Parathyroid adenoma (tissue), 2 donors: ENCODE measurements at regions not wholly inside any gene's neighbourhood (a gene's known extent, or its start where the extent isn't known, plus 50 kb on each side); places are given as distances from the start of the nearest gene placed in this dataset.
"Not testable (repeated sequence)": the region's sequence is repeated elsewhere in the genome, so short reads cannot be mapped to it uniquely, and the experiment has no call there.

Experiments used
- H2AFZ ChIP-seq: fragments of 300-600 bp; sonication (generic); one replicate; pipeline ENCODE4 v1.7.0; 2017; ENCODE audit warnings: antibody characterized with exemption, mild to moderate bottlenecking
- H3K27ac ChIP-seq: fragments of 300-600 bp; sonication (generic); one replicate; pipeline ENCODE4 v1.7.0; 2017
- H3K27me3 ChIP-seq: fragments of 300-600 bp; sonication (generic); one replicate; pipeline ENCODE4 v1.7.0; 2017; ENCODE audit warnings: low read length; ENCODE audit not compliant: control insufficient read depth, insufficient read depth
- H3K36me3 ChIP-seq: fragments of 300-600 bp; sonication (generic); one replicate; pipeline ENCODE4 v1.7.0; 2017; ENCODE audit warnings: low read length; ENCODE audit not compliant: control insufficient read depth, insufficient read depth
- H3K4me1 ChIP-seq: fragments of 300-600 bp; sonication (generic); one replicate; pipeline ENCODE4 v1.7.0; 2017; ENCODE audit warnings: control low read depth
- H3K4me2 ChIP-seq: fragments of 300-600 bp; sonication (generic); one replicate; pipeline ENCODE4 v1.7.0; 2017; ENCODE audit warnings: low read length
- H3K4me3 ChIP-seq: fragments of 300-600 bp; sonication (generic); one replicate; pipeline ENCODE4 v1.7.0; 2017; ENCODE audit warnings: low read depth, low read length
- H3K79me2 ChIP-seq: fragments of 300-600 bp; sonication (generic); one replicate; pipeline ENCODE4 v1.7.0; 2017; ENCODE audit warnings: control low read depth
- H3K9ac ChIP-seq: fragments of 300-600 bp; sonication (generic); one replicate; pipeline ENCODE4 v1.7.0; 2017; ENCODE audit warnings: mild to moderate bottlenecking
- H3K9me3 ChIP-seq: fragments of 300-600 bp; sonication (generic); one replicate; pipeline ENCODE4 v1.7.0; 2017; ENCODE audit warnings: low read length; ENCODE audit not compliant: control insufficient read depth
- CTCF ChIP-seq: fragments of 300-600 bp; sonication (generic); IDR thresholded peaks from one replicate; pipeline ENCODE4 v1.7.0; 2017; ENCODE audit warnings: antibody characterized with exemption, mild to moderate bottlenecking
- donor health status: primary hyperparathyroidism.

GRCh38 chr15:46091860-46092450 lies 457.1 kb downstream of the SQOR start:
- peak; percentile 8 for TF ChIP-seq CTCF
- no peaks in the 10 kb centered on the region for H3K79me2 ChIP-seq
- no peaks in the 10 kb centered on the region for H3K27me3 ChIP-seq
- no peaks in the 10 kb centered on the region for H3K36me3 ChIP-seq
- no peak overlapping the region for H3K27ac ChIP-seq
- H3K4me3 ChIP-seq, result no peak overlapping the region
- no peak overlapping the region for H2AFZ ChIP-seq
- no peak overlapping the region for H3K4me2 ChIP-seq
- no peaks in the 10 kb centered on the region for H3K4me1 ChIP-seq
- no peaks in the 10 kb centered on the region for H3K9me3 ChIP-seq
- H3K9ac ChIP-seq, result no peak overlapping the region

GRCh38 chr15:46098006-46098405 lies 463.2 kb downstream of the SQOR start:
- H3K4me3 ChIP-seq, H3K9ac ChIP-seq, H3K4me2 ChIP-seq, H3K4me1 ChIP-seq, H3K9me3 ChIP-seq, H2AFZ ChIP-seq, H3K27me3 ChIP-seq, H3K79me2 ChIP-seq, H3K36me3 ChIP-seq, H3K27ac ChIP-seq: not testable (repeated sequence)

- H3K9ac ChIP-seq, result no peak overlapping the region
These were observed 475.9 kb downstream of the SQOR start for GRCh38 chr15:46110755-46111154.

GRCh38 chr15:46111730-46112129 lies 476.9 kb downstream of the SQOR start:
- Histone ChIP-seq H3K27ac (no peak overlapping the region), H3K27me3 (no peaks in the 10 kb centered on the region), H2AFZ (no peak overlapping the region), H3K9ac (no peak overlapping the region), H3K4me3 (no peak overlapping the region), H3K9me3 (no peaks in the 10 kb centered on the region), H3K4me2 (no peak overlapping the region), H3K79me2 (no peaks in the 10 kb centered on the region), H3K4me1 (no peaks in the 10 kb centered on the region), H3K36me3 (no peaks in the 10 kb centered on the region)
- no peak for TF ChIP-seq CTCF

More at GRCh38 chr15:46110755-46111154, 475.9 kb downstream of the SQOR start:
- H2AFZ ChIP-seq, result no peak overlapping the region
- no peaks in the 10 kb centered on the region for H3K36me3 ChIP-seq
- no peak overlapping the region for H3K4me2 ChIP-seq
- H3K27me3 ChIP-seq, result no peaks in the 10 kb centered on the region
- H3K4me1 ChIP-seq, result no peaks in the 10 kb centered on the region
- no peaks in the 10 kb centered on the region for H3K9me3 ChIP-seq
- H3K27ac ChIP-seq, result no peak overlapping the region
- no peak for TF ChIP-seq CTCF
- H3K79me2 ChIP-seq, result no peaks in the 10 kb centered on the region
- no peak overlapping the region for H3K4me3 ChIP-seq

GRCh38 chr15:46117071-46117470 lies 482.2 kb downstream of the SQOR start:
- H2AFZ ChIP-seq, result no peak overlapping the region
- H3K27ac ChIP-seq, result no peak overlapping the region
- no peaks in the 10 kb centered on the region for H3K9me3 ChIP-seq
- H3K9ac ChIP-seq, result no peak overlapping the region
- no peaks in the 10 kb centered on the region for H3K79me2 ChIP-seq
- H3K36me3 ChIP-seq, result no peaks in the 10 kb centered on the region
- H3K4me2 ChIP-seq, result no peak overlapping the region
- no peaks in the 10 kb centered on the region for H3K4me1 ChIP-seq
- H3K27me3 ChIP-seq, result no peaks in the 10 kb centered on the region
- no peak for TF ChIP-seq CTCF
- no peak overlapping the region for H3K4me3 ChIP-seq
